ENCODE measurements at regions not wholly inside any gene's neighbourhood (a gene's known extent, or its start where the extent isn't known, plus 50 kb on each side); places are given as distances from the start of the nearest gene placed in this dataset.

DNA sequence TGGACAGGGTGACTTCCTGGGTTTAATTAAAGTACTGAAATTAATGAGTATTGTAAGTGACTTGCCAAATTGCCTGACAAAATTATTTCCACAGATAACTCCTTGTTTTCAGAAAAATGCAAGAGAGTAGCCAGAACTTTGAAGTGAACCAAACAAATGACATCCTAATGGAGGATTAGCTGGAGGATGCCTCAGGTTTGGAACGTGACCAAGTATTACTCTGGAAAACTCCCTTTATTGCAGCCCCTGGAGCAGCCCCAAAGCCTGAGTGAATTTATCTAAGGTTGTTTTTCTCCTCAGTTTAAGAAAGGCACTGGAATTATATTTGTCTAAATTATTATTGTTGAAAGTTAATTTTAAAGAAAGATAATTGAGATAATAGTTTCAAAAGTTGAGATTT, 343.6 kb upstream of the MTNR1B start:
- Histone ChIP-seq H3K9me3 (no peaks in the 10 kb centered on the region), H3K27ac (no peak overlapping the region), H3K36me3 (no peaks in the 10 kb centered on the region), H3K4me3 (no peak overlapping the region), H3K4me1 (no peaks in the 10 kb centered on the region), H3K27me3 (no peaks in the 10 kb centered on the region)
- TF ChIP-seq POLR2A (IDR thresholded peaks at IDR 0.05) (no peak), EP300 (IDR thresholded peaks at IDR 0.05) (no peak)
- TF ChIP-seq, protein P1, sequence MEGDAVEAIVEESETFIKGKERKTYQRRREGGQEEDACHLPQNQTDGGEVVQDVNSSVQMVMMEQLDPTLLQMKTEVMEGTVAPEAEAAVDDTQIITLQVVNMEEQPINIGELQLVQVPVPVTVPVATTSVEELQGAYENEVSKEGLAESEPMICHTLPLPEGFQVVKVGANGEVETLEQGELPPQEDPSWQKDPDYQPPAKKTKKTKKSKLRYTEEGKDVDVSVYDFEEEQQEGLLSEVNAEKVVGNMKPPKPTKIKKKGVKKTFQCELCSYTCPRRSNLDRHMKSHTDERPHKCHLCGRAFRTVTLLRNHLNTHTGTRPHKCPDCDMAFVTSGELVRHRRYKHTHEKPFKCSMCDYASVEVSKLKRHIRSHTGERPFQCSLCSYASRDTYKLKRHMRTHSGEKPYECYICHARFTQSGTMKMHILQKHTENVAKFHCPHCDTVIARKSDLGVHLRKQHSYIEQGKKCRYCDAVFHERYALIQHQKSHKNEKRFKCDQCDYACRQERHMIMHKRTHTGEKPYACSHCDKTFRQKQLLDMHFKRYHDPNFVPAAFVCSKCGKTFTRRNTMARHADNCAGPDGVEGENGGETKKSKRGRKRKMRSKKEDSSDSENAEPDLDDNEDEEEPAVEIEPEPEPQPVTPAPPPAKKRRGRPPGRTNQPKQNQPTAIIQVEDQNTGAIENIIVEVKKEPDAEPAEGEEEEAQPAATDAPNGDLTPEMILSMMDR (IDR thresholded peaks at IDR 0.05): no peak
- WGBS, 2 donors: 47 to 63% methylated on average over 1 of the region's 1 CpG
- no peak for DNase-seq (ENCODE audit: low spot score in 2 of 2)

DNA sequence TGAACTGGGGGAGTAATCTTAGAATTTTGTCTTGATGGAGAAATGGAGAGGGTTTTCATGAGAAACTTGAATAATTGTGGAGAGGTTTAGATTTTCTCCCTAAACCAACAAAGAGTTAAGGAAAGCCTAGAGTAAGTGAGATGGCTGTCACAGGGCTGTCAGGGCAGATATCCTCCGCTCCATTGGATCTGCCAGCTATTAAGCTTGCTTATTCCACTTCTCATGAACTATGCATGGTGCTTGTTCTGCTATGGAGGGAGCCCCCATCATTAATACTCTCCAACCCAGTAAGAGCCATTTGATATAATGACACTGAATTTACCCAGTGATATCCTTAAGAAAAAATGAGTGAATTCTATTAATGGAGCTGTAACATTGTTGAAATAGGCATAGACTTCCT, 342.8 kb upstream of the MTNR1B start:
- H3K27me3 ChIP-seq: no peaks in the 10 kb centered on the region
- no peak overlapping the region for H3K4me3 ChIP-seq
- no peaks in the 10 kb centered on the region for H3K9me3 ChIP-seq
- no peak for DNase-seq (ENCODE audit: low spot score in 2 of 2)
- no peaks in the 10 kb centered on the region for H3K36me3 ChIP-seq
- TF ChIP-seq, protein P1 (IDR thresholded peaks at IDR 0.05): no peak
- TF ChIP-seq POLR2A (IDR thresholded peaks at IDR 0.05): no peak
- no peak for TF ChIP-seq EP300 (IDR thresholded peaks at IDR 0.05)
- H3K4me1 ChIP-seq: no peaks in the 10 kb centered on the region
- H3K27ac ChIP-seq: no peak overlapping the region
- WGBS, 2 donors: 96 to 97% methylated on average over 1 of the region's 1 CpG

DNA sequence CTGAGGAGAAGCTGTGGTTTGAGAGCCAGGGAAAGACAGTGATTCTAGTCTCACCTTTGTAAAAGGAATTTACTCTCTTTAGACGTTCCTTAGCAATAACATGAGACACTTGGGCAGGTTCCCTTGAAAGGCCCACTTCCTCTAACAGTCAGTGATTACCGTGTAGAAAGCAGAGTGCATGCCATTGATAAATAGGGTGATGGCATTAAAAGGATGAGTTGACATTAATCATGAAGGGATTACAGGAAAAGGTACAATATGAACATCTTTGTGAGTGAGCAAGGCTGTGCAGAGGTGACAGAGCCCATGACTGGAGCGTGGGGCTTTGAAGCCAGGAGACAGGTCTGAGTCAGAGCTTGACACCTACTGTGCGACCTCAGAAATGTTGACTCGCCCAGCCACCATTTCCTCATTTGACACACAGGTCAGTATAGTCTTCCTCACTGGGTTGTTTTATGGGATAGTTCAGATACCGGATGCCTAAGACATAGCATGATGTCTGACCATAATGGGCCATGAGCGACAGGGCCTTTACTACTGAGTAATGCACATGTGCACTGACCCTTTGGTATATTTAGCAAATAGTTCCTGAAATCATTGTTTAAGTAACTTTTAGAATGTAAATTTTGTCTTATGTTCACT, 341.7 kb upstream of the MTNR1B start:
- WGBS, 2 donors: 85 to 90% methylated on average over 7 of the region's 7 CpGs
- TF ChIP-seq, protein P1 (IDR thresholded peaks at IDR 0.05): no peak
- TF ChIP-seq EP300 (IDR thresholded peaks at IDR 0.05): no peak
- TF ChIP-seq POLR2A (IDR thresholded peaks at IDR 0.05): no peak
- H3K36me3 ChIP-seq: no peaks in the 10 kb centered on the region
- H3K4me1 ChIP-seq: no peaks in the 10 kb centered on the region
- no peaks in the 10 kb centered on the region for H3K27me3 ChIP-seq
- no peak overlapping the region for H3K27ac ChIP-seq
- H3K9me3 ChIP-seq: no peaks in the 10 kb centered on the region
- no peak for DNase-seq (ENCODE audit: low spot score in 2 of 2)
- H3K4me3 ChIP-seq: no peak overlapping the region

DNA sequence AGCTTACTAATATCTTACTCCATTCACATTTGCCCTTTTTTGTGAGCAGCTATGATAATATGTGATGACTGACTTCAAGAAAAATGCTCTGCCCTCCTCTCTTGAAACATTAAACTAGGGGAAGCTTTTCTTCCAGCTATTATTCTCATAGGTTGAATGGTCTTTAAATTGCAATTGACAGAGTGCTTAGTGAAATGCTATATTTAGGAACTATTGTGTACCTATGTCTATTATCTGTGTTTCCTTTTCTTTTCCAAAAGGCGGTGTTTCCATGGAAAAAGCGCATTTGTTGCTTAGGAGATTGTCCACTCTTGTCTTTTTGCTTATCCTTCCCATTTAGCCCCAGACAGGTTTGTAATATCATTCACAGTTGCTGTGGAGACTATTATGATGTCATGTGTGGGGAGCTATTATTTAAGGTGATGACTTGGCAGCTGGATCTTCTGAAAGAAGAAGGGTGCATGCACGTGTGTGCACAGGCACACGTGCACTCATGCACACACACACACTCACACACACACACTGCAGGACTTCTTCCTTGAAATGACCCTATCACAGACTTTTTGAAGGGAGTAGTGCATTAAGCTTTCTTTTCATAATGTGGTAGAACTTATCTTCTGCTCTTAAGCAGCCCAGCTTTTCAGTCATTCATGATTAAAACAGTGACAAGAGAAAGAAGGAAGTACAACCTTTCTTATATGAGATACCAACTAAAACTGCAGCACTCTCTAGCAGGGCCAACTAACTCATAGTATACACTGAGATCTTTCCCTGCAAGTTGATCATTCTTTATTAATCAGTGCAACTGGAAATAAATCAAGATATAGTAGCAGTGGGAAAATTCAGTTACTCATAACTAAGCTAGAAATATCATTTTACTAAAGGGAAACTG, 340.8 kb upstream of the MTNR1B start:
- no peak for DNase-seq (ENCODE audit: low spot score in 2 of 2)
- TF ChIP-seq, protein P1 (IDR thresholded peaks at IDR 0.05): no peak
- no peak for TF ChIP-seq EP300 (IDR thresholded peaks at IDR 0.05)
- no peak for TF ChIP-seq POLR2A (IDR thresholded peaks at IDR 0.05)
- Histone ChIP-seq H3K4me1 (no peaks in the 10 kb centered on the region), H3K4me3 (no peak overlapping the region), H3K27me3 (no peaks in the 10 kb centered on the region), H3K36me3 (no peaks in the 10 kb centered on the region), H3K9me3 (no peaks in the 10 kb centered on the region), H3K27ac (no peak overlapping the region)
- WGBS, 2 donors: 77 to 87% methylated on average over 4 of the region's 4 CpGs

DNA sequence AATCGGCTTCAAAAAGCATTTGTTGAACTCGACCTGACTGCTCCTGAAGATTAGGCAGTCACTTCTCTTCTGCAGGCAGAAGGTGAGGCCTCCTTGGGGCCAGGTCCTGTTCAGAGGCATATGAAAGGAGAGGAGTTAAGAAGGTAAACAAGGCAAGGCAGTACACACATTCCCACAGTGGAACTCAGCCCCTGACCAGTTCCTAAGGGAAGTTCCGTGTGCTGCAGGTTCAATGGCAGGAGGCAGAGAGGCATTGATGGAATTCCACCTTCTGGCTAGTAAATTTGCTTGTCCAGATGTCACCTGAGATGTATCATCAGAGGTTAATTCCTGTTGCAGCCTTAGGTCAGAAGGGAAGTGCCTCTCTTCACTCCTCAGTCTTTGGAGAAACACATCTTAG, 337.0 kb upstream of the MTNR1B start:
- TF ChIP-seq EP300 (IDR thresholded peaks at IDR 0.05) (no peak), POLR2A (IDR thresholded peaks at IDR 0.05) (no peak)
- TF ChIP-seq, protein P1 (IDR thresholded peaks at IDR 0.05): no peak
- WGBS, 2 donors: 76 to 90% methylated on average over 3 of the region's 3 CpGs
- Histone ChIP-seq H3K4me3 (no peak overlapping the region), H3K4me1 (no peaks in the 10 kb centered on the region), H3K36me3 (no peaks in the 10 kb centered on the region), H3K9me3 (no peaks in the 10 kb centered on the region), H3K27ac (no peak overlapping the region), H3K27me3 (no peaks in the 10 kb centered on the region)
- DNase-seq (ENCODE audit: low spot score in 2 of 2): no peak
